ENCODE measurements at regions not wholly inside any gene's neighbourhood (a gene's known extent, or its start where the extent isn't known, plus 50 kb on each side); places are given as distances from the start of the nearest gene placed in this dataset.

DNA sequence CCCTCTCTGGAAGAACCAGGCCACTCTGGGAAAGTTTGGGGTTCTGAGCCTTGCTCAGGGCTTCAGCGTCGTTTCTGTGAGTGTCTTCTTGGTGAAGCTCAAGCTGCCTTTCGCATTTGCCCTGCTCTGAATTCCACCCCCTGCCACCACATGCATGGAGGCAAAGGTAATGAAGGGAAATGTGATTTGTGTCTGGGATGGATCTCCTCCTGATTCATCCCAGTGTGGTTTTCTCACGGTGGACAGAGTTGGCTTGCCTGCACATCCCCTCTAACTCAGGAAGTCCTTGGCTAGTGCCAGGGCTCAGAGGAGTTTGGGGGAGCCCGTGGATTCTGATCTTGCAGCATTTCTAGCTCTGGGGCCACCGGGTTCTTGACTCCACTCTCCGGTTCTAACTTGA, 173.6 kb upstream of the RAB4A start:
- no peak for DNase-seq

DNA sequence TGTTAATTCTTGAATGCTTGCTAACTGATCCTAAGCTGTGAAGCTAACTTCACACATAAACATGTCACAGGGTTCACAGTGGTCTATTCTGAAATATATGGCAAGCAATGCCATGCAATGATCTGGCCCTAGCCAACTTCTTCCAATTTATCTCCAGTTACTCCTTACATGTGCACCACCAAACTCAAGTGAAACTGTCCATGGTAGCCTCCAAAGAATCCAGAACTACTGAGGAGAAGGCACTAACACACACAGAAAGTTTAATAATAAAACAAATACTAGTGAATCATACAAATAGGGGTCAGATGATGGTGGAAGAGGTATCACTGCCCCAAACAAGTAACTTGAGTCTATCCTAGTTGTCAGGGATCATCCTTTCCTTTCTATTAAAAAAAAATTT, 172.6 kb upstream of the RAB4A start:
- DNase-seq: no peak

DNA sequence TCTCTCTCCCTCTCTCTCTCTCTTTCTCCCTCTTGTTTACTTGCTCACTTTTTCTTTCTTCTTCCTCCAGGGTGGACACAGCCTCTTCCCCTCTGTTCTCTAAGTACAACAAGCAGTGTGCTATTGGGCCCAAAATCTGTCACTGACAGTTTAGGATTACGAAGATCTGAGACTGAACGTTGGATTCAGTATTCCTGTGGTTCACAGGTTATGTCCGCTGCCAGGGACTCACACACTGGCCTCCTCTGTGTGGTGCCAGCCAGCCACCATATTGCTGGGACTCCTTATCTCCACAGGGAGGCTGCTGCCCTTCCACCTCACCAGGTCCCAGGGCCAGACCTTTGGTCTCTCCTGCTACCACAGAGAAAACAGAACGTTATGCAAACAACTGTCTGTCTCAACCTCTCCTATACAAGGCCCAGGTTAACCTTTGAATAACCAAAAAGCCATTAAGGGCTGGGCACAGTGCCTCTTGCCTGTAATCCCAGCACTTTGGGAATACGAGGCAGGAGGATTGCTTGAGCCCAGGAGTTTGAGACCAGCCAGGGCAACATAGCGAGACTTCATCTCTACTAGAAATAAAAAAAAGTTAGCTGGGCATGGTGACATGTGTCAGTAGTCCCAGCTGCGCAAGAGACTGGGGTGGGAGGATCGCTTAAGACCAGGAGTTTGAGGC, 171.9 kb upstream of the RAB4A start:
- DNase-seq: no peak

DNA sequence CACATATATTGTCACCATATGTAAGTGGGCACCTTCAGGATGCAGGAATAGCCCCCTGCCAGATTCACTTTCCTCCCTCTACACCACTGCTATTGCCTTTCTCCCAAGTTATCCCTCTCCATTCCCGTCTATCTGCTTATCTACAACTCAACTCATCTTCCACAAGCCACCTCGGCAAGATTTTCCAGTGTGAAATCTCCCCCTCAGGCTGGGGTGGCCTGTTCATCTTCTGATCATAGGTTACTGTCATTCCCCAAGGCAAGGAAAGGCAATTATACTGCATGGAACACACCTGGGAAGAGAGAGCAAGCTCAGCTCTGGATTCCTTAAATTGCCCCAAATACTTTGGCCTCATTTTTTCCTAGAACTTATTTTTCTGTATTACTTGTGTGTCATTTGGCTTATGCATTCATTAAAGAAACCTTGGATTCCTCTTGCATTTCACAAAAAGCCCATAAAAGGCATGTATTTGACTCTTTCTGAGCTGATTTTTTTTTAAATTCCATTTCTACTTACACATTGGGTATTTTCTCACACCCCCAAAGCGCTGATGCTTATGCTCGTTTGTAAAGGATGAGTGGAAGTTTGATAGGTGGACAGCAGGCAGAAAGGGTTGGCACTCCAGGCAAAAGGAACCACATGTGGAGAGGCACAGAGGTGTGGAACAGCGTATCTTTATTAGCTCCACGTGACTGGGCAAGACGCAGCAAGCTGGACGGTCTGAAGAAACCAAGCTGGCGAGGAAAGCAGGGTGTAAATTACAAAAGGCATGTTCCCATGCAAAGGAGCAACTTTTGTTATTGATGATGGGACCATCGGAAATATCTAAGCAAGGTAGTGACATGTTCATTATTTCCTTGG, 169.7 kb upstream of the RAB4A start:
- no peak for DNase-seq

DNA sequence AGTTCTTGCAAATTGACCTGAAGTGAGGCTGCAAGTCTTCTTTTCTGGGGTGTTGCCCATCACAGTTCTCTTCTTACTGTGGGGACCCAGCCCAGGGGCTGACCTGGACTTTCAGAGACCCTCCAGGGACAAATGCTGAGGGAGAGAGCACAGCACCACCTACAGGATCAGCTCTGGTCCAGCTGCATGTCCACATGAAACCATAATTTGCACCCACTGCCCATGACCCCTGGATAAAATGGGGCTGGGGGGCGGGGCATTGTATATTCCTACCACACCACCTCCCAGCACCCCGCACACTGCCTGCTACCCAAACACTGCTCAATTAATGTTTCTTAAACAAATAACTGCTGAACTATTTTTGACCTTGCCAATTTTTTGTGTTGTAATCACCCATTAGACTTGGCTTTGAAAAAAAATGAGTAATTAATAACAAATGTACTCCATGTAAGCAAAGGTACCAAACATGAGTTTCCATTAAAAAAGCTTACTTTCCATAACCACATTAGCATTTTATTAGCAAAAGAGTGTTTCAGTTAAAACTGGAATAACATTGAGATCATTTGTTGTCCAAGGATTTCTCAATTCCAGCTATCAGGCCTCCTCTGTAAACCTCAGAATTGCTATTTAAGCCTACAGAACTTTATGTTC, 168.0 kb upstream of the RAB4A start:
- no peak for DNase-seq

DNA sequence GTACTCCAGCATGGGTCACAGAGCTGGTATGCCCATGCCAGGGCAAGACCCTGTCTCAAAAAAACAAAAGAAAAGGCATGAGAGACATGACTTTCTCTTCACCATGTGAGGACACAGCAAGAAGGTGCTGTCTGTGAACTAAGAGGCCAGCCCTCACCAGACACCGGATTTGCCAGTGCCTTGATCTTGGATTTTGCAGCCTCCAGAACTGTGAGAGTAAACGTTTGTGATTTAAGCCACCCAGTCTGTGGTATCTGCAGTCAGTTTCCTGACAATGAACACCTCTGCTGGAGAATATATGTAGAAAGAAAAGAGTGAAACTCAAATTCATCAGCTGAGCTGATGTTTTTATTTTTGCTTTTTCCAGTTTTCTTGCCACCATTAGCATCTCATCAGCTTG, 166.3 kb upstream of the RAB4A start:
- DNase-seq: no peak

DNA sequence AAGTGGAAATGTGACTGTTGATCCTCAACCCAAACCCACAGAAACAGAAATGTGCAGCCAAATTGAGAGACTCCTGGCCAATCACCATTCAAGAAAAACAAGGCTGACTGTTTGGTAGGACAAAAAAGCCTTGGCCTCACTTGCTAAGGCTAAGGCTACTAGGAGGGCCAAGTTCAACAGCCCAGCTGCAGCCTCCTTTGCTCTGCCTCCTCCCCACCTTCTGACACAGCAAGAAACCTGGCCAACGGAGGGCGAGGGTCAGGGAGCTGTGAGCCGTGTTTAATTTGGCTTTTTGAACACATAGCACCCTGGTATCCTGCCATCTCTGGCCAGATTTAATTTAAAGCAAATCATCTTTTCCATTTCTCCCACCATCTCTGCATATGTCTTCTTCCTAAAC, 165.8 kb upstream of the RAB4A start:
- DNase-seq: no peak

DNA sequence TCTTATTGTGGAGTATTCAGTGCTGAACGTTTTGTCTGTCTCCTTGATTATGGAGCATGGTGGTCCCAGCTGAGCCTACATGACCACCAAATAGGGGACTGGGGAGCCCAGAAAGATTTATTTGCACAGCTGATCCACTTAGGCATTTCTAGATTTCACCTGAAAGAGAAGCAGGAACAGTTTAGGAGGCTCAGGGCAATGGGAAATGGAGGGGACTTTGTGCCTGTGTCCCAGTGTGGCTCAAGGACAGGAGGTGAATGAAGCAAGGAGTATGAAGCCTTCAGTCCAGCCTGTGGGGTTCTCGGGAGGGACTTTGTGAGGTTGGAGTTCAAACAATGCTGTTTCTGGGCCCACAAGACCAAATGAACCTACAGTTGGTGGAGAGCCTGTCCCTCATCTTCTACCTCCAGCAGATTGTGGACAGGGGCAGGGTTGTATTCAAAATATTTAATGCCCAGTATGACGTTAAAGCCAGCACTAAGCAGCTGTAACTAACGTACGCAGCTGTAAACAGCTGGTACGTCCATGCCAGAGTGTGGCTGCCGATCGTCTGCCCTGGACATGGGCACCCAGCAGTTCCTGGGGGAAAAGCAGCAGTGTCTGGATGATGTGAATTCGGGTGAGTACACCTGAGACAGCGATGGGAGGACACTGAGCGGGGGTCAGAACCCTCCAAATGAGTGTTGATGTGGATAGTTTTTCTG, 164.9 kb upstream of the RAB4A start:
- DNase-seq: no peak

DNA sequence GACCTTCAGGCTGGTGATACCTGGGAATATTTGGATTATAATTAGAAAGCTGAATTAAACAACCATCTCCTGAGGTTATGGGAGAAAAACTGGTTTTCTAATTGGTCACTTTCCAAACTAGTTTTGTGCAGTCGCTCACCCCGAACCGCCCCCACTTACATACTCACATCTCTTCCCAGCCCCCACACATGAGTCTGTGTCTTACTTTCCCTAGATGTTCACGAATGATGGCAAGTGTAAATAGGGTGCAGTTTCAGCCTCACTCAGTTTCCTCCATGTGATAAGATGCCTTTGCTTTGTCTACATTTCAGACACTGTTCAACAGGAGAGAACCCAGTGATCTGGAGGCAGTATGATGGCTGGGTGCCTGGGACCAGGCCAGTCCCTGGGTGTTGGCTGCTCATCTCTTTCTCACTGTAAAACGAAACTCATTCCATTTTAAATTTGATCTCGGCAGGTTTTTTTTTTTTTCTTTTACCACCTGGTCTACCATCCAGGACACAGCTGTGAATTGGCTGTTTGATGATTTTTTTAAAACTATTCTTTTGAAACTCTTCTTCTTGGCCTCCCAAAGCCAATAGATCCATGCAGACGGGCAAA, 164.3 kb upstream of the RAB4A start:
- DNase-seq: no peak

DNA sequence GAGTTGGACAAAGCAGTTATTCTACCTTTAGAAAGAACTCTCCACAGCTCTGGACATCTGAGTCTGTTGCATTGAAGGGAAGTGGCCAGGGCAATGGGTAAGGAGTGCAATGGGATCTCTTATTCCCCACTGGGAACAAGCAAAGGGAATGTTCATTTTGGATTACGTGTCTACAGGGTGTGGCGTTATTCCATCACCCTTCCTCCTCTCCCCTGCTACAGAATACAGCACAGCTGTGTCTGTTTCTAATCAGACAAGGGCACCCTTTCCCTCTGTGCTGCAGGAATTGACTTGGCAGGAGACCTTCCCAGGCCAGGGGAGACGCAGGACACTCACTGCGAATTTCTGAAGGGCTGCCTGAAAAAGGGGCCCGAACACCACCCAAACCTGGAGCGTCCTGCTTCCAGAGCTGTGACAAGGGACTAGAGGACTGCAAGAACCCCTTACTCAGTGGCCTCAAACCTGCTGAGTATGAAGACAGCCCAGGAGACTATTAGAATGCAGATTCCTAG, 163.6 kb upstream of the RAB4A start:
- no peak for DNase-seq

DNA sequence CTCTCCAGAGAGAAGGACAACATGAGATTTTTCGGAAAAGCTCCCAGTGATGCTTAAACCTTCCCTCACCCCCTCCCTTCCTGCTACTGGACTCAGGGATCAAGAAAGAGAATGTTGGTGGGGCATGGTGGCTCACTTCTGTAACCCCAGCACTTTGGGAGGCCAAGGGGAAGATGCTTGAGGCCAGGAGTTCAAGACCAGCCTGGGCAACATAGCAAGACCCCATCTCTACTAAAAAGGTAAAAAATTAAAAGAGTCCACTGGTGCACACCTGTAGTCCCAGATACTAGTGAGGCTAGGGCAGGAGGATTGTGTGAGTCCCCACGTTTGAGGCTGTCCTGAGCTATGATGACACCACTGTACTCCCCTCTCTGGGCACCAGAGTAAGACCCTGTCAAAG, 162.9 kb upstream of the RAB4A start:
- DNase-seq: no peak

DNA sequence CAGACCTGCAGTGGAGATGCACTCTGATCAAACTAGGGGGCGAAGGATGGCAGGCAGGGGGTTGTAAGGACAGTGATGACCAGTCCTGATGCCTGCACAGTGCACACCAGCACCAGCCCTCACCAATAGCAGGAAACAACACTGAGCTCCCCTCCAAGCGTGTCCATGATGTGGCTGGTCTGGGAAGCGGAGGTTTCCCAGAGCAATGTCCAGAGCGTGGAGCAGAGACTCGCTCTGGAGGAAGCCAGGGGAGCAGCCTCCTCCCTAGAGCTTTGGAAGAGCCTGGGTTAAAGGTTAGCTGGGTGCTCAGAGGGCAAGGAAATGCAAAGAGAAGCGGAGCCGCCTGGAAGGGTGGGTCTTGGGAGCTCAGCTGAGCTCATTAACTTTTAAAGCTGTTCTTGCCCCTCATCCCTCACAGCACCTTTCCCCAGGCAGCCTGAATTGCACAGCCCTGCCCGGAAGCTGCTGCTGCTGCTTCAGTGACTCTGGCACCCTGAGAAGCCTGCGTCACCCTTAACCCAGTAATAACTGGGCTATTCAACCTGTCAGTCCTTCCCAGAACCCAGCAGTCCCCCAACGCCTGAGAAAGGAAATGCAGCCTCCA, 162.2 kb upstream of the RAB4A start:
- no peak for DNase-seq

DNA sequence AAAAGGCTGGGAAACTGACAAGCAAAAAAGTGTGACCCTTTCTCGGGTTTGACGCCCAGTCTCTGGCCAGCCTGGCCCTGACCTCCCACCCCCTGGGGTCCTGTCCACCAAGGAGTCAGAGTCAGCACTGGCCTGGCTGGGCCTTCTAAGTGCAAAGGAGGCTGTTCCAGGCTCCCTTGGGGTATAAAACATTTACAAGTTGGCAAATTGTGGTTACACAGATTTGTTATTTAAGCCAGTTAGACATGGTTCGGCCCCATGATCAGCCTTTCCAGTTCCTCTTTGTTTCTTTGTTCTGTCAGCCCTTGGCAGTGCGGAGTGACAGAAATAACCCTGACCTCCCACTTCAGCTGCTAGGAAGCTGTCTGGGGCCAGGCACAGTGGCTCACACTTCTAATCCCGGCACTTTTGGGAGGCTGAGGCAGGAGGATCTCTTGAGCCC, 161.6 kb upstream of the RAB4A start:
- DNase-seq: no peak

DNA sequence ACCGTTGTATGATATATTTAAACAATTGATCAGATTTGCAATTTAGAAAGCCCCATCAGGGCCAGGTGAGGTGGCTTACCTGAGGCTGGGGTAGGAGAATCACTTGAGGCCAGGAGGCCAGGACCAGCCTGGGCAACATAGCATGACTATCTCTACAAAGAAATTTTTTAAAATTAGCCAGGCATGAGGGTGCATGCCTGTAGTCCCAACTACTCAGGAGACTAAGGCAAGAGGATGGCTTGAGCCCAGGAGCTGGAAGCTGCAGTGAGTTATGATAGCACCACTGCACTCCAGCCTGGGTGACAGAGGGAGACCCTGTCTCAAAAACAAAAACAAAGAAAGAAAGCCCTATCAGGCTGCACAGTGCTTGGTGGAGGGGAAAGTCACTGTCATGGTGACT, 159.9 kb upstream of the RAB4A start:
- DNase-seq: no peak

DNA sequence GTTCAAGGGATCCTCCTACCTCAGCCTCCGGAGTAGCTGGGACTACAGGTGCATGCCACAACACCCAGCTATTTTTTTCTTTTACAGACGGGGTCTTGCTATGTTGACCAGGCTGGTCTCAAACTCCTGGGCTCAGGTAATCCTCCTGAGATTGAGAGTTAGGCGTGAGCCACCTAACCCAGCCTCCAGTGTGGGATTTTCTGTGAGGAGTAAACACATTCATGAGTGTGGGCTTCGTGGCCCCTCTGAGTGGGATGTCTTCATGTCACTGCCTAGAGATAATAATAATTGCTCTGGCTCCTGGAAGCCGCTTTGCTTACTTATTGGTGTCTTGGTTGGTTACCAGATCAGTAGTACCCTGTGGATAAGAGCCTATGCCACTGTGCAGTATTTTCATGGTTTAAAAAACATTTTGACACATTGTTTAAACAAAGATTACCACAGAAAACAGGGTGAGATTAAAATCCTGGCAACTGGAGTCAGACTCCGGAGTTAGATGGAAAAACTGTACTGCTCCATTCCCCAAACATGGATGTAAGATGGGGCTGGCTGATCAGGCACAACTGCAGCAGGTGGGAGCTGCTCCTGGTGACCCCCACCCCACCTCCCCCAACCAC, 159.1 kb upstream of the RAB4A start:
- DNase-seq: no peak

DNA sequence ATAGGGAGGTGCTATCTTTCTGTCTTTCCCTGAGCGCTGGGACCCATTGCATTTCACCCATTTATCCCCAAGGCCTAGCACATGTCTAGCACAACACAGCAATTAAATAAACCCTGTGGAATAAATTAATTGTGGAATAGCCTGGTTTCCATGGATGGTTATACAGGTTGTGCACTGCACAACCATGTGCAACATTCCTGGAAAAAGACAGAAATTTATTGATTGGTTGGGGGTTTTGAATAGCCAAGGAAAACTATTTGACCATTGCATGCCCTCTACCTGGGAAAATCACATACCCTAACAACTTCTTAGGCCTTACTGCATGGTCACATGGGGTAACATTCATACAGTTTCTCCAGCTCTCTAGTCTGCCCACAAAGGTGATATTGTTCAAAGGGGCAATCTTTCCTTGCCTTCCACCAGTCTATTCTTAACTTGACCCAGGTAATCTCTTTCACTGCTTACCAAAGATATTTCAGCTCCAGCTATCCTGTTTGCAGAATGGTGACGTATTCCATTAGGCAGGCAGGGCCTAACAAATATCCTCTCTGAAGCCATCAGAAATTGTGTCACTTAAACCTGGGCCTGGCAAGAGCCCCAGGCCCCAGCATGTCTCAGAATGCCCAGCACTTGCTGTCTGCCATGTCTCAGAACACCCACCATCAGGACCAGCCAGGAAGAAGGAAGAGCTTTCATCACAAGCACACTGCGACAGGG, 157.9 kb upstream of the RAB4A start:
- DNase-seq: no peak

DNA sequence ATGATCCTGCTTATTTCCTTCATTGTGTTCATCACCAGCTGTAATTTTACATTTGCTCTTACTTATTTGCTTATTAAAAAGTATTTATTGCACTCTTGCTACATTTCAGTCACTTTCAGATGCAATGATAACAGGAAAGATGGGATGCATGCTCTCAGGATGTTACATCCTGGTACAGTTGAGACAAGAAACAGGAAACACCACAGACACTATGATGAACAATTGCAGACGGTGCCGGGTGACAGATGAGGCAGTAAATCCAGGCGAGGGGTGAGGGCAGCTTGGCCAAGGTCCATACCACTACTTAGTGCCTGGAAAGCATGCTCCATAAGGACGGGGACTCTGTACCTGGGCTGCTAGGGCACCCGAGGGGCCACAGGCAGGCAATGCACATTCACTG, 156.6 kb upstream of the RAB4A start:
- DNase-seq: peak in 1 of 6 experiments; percentile 8

DNA sequence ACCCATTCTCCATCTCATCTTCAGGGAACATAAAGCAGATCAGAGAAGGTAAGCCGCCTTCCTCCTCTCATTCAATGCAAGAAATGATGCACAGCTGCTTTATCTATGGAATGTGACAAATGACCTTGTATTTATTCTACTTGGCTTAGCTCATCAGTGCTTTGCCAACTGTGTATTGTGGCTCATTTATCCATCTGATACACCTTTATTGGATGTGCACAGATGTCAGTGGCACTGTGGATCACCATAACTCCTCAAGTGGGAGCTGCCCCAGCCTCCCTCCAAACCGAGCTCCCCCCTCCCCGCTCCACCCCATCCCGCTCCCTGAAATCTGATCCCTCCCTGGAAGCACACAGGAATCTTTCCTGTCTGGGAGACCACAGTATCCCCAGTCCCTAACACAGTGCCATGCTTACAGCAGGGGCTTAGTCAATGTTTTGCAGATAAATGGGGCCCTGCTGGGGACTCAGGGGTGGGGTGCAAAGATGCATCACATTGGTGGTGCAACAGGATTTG, 156.0 kb upstream of the RAB4A start:
- DNase-seq: no peak

DNA sequence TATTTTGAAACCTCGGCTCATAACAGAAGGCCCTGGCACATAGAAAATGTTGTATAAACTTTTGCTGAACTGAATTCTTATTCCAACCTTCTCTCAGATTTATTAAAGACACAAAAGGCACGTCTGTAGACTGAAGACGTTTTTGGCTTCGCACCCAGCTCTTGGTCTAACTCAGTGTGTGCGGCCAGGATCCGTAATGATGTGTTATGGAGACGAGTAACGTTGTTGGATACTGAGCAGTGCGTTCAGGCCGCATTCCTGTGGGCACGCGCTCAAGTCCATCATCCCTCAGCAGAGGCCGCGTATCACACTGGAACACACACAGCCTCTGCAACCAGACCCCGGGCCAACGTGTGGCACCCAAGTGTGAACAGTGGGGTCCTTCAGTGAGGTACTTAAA, 154.8 kb upstream of the RAB4A start:
- no peak for DNase-seq

DNA sequence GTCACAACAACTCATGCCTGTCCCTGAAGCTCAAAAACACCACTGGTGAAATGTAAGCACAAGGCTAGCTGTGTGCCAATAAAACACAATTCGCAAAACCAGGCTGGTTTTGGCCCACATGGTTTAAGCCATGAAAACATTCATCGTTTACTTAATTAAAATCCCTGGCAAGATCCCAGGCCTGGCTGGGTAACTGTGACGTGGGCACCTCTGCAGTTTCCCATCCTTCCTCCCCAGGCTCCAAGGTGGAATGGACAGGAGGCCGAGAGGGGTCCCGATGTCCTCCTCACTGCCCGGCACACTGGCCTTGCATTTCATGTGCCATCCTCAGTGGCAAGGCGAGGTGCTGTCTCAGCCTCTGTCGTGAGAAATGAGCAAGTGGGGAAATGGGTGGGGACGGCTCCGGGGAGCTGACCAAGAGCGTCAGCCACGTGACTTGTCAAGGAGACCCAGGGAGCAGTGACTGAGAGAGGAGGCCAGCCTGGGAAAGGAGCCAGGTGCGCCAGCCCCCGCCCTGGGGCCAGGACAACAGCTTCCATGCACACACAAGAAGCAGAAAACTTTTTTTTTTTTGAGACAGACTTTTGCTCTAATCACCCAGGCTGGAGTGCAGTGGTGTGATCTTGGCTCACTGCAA, 153.1 kb upstream of the RAB4A start:
- no peak for DNase-seq
